Thyroid gland (tissue), 4 donors: ENCODE measurements at regions not wholly inside any gene's neighbourhood (a gene's known extent, or its start where the extent isn't known, plus 50 kb on each side); places are given as distances from the start of the nearest gene placed in this dataset.

Experiments used
- CTCF ChIP-seq, 6 experiments: fragments of 200-600 bp in 3 of 6; fragments of 450-650 bp in 3 of 6; sonication (generic) in 3 of 6; IDR thresholded peaks; one replicate each; pipeline ENCODE4 v1.5.1; 2016 to 2019; ENCODE audit warnings: antibody characterized with exemption in 6 of 6, mild to moderate bottlenecking in 2 of 6, inconsistent platforms in 1 of 6, moderate library complexity in 1 of 6
- POLR2A ChIP-seq, 2 donors: fragments of 450-650 bp; IDR thresholded peaks; one replicate each; pipeline ENCODE4 v1.6.1; 2017; ENCODE audit warnings: antibody characterized with exemption in 2 of 2, mild to moderate bottlenecking in 2 of 2, moderate library complexity in 1 of 2

- TF ChIP-seq CTCF (IDR thresholded peaks at IDR 0.05) (no peak), POLR2A (IDR thresholded peaks at IDR 0.05) (no peak)
These were observed 260.3 kb upstream of the PLD5 start for GRCh38 chr1:242784807-242785206.
